ENCODE measurements at regions not wholly inside any gene's neighbourhood (a gene's known extent, or its start where the extent isn't known, plus 50 kb on each side); places are given as distances from the start of the nearest gene placed in this dataset.

DNA sequence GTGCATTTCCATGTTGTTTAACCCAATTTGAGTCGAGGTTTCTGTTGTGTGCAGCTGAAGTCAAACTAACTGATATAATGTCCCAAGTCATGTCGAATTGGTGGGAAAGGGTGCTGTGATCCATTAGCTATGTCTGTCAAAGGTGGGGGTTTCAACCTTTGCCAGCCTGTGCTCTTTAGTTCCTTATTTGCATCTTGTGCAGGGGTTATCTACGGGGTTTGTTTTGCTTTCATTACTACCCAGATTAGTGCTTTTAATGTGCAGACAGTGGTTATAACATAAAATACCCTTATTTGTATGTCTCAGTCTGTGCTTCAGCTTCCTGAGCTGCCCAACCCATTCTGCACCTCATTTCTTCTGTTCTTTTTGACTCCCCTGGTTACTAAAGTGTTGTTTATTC lies 271.9 kb upstream of the CXCR4 start:
- no peaks in the 10 kb centered on the region for H3K27me3 ChIP-seq (ENCODE audit: insufficient read depth, low read length)
- H2BK15ac ChIP-seq (ENCODE audit: low read depth, low read length): no peak overlapping the region
- H3K18ac ChIP-seq (ENCODE audit: insufficient read length, low read depth, low read length): no peak overlapping the region
- no peak overlapping the region for H4K5ac ChIP-seq (ENCODE audit: insufficient read length, low read depth, low read length)
- no CpG with 5 or more reads among the region's 3 CpGs for WGBS (ENCODE audit: extremely low coverage, insufficient read length, low lambda C conversion rate)
- no peaks in the 10 kb centered on the region for H3K27me3 Mint-ChIP-seq (ENCODE audit: low read depth)
- no peak overlapping the region for H2BK120ac ChIP-seq (ENCODE audit: low read depth, low read length, poor library complexity, severe bottlenecking)
- H2BK5ac ChIP-seq (ENCODE audit: insufficient read length, low read length): no peak overlapping the region
- no peaks in the 10 kb centered on the region for H3K23me2 ChIP-seq (ENCODE audit: insufficient read length, low read depth, low read length, poor library complexity, severe bottlenecking)
- no peak overlapping the region for H2AK5ac ChIP-seq (ENCODE audit: insufficient read length, low read length)
- no peaks in the 10 kb centered on the region for H3K9me3 Mint-ChIP-seq
- H3K27ac ChIP-seq (ENCODE audit: insufficient read length, low read depth, low read length): no peak overlapping the region
- TF ChIP-seq, protein P1, sequence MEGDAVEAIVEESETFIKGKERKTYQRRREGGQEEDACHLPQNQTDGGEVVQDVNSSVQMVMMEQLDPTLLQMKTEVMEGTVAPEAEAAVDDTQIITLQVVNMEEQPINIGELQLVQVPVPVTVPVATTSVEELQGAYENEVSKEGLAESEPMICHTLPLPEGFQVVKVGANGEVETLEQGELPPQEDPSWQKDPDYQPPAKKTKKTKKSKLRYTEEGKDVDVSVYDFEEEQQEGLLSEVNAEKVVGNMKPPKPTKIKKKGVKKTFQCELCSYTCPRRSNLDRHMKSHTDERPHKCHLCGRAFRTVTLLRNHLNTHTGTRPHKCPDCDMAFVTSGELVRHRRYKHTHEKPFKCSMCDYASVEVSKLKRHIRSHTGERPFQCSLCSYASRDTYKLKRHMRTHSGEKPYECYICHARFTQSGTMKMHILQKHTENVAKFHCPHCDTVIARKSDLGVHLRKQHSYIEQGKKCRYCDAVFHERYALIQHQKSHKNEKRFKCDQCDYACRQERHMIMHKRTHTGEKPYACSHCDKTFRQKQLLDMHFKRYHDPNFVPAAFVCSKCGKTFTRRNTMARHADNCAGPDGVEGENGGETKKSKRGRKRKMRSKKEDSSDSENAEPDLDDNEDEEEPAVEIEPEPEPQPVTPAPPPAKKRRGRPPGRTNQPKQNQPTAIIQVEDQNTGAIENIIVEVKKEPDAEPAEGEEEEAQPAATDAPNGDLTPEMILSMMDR (conservative IDR thresholded peaks at IDR 0.05): no peak
- H4K8ac ChIP-seq (replicated peaks; ENCODE audit: insufficient read length, low read depth, low read length): no peak overlapping the region
- no peak overlapping the region for H3K23ac ChIP-seq (ENCODE audit: insufficient read length, low read depth, low read length)
- H3K27ac Mint-ChIP-seq: no peak overlapping the region
- H4K20me1 ChIP-seq (ENCODE audit: control insufficient read depth, insufficient read depth, insufficient read length): no peaks in the 10 kb centered on the region
- H3K79me1 ChIP-seq (ENCODE audit: insufficient read depth, low read depth, low read length, poor library complexity, severe bottlenecking): no peaks in the 10 kb centered on the region
- no peak overlapping the region for H3K14ac ChIP-seq (ENCODE audit: insufficient read depth, low read length)
- H3K4ac ChIP-seq (ENCODE audit: low read depth, low read length): no peak overlapping the region
- DNase-seq: no peak
- H3T11ph ChIP-seq (ENCODE audit: low read length): no peak overlapping the region
- H2AFZ ChIP-seq (ENCODE audit: low read length): no peak overlapping the region
- peaks cover 9% of the 10 kb centered on the region in 2 experiments; a peak in 3 of 4 replicates for H3K4me1 Mint-ChIP-seq
- H3K9ac ChIP-seq (ENCODE audit: extremely low read depth, insufficient read length, low read length): no peak overlapping the region
- H3K4me1 ChIP-seq (ENCODE audit: insufficient read depth, low read length): no peaks in the 10 kb centered on the region; the same call in 1 of the 2 replicates
- no peaks in the 10 kb centered on the region for H3K36me3 Mint-ChIP-seq (ENCODE audit: insufficient read depth in 1 of 3, low read depth in 3 of 3)
- no peak overlapping the region for H3K4me3 Mint-ChIP-seq
- no peak overlapping the region for H4K91ac ChIP-seq (ENCODE audit: insufficient read length, low read depth, low read length)
- H2BK12ac ChIP-seq (ENCODE audit: insufficient read length, low read depth, low read length): no peak overlapping the region
- no peaks in the 10 kb centered on the region for H3K9me3 ChIP-seq (ENCODE audit: control insufficient read depth, low read depth, low read length)
- H3K79me2 ChIP-seq (ENCODE audit: insufficient read depth, low read length): no peaks in the 10 kb centered on the region
- no peak overlapping the region for H2BK20ac ChIP-seq (ENCODE audit: low read depth, low read length, poor library complexity, severe bottlenecking)
- H3K56ac ChIP-seq (ENCODE audit: insufficient read length, low read depth, low read length): no peak overlapping the region
- H3K4me2 ChIP-seq (ENCODE audit: insufficient read depth, insufficient read length, low read length): no peak overlapping the region
